Gastroesophageal sphincter (tissue), 3 donors: ENCODE measurements at regions not wholly inside any gene's neighbourhood (a gene's known extent, or its start where the extent isn't known, plus 50 kb on each side); places are given as distances from the start of the nearest gene placed in this dataset.

ENCODE experiments used
- POLR2A ChIP-seq, 2 donors: fragments of 450-650 bp; IDR thresholded peaks; one replicate each; pipeline ENCODE4 v1.6.1; 2017; ENCODE audit warnings: antibody characterized with exemption in 2 of 2, mild to moderate bottlenecking in 2 of 2, moderate library complexity in 1 of 2
- TF ChIP-seq, protein P1 (sequence below), 4 experiments: fragments of 200-600 bp in 2 of 4; fragments of 450-650 bp in 2 of 4; sonication (generic) in 1 of 4; IDR thresholded peaks; one replicate each; pipeline ENCODE4 v1.5.1; 2017 to 2019; ENCODE audit warnings: antibody characterized with exemption in 4 of 4, mild to moderate bottlenecking in 2 of 4, moderate library complexity in 2 of 4

DNA sequence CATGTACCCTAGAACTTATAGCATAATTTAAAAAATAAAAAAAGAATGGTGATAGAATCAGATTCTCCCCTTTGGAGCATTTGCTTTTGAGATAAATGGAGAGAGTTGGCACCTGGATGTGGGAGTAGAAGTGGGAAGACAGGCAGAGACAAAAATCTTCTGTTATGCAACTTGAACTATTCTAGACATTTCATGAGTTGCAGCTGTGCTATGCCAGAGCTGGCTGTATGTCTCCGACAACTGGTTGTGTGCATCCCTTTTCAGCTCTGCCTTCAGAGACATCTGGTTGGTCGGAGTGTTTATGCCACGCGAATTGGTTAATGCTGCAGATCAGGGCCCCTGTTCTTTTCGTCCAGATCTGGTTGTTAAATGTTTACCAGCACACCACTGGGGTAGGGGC is 161.3 kb downstream of the JRKL start:
- TF ChIP-seq, protein P1, sequence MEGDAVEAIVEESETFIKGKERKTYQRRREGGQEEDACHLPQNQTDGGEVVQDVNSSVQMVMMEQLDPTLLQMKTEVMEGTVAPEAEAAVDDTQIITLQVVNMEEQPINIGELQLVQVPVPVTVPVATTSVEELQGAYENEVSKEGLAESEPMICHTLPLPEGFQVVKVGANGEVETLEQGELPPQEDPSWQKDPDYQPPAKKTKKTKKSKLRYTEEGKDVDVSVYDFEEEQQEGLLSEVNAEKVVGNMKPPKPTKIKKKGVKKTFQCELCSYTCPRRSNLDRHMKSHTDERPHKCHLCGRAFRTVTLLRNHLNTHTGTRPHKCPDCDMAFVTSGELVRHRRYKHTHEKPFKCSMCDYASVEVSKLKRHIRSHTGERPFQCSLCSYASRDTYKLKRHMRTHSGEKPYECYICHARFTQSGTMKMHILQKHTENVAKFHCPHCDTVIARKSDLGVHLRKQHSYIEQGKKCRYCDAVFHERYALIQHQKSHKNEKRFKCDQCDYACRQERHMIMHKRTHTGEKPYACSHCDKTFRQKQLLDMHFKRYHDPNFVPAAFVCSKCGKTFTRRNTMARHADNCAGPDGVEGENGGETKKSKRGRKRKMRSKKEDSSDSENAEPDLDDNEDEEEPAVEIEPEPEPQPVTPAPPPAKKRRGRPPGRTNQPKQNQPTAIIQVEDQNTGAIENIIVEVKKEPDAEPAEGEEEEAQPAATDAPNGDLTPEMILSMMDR (IDR thresholded peaks at IDR 0.05), result no peak
- TF ChIP-seq POLR2A (IDR thresholded peaks at IDR 0.05), result no peak
